CD4-positive, alpha-beta T cell (primary cell): ENCODE measurements at regions not wholly inside any gene's neighbourhood (a gene's known extent, or its start where the extent isn't known, plus 50 kb on each side); places are given as distances from the start of the nearest gene placed in this dataset.

ENCODE experiments used
- ATAC-seq: fragments of 200-7000 bp; cut with Tn5 transposase; one replicate; pipeline ENCODE4 v1.10.0; 2022; ENCODE audit warnings: mild to moderate bottlenecking; ENCODE audit not compliant: poor library complexity
- CTCF ChIA-PET: fragments of 350-600 bp; sonication (Branson Sonifier 250); formaldehyde crosslinking; loops from one replicate; lab custom pipeline; 2021; ENCODE audit warnings: antibody characterized with exemption, inconsistent platforms; lab: Charles Lee
- POLR2A ChIA-PET: fragments of 350-600 bp; sonication (Branson Sonifier 250); formaldehyde crosslinking; loops from one replicate; lab custom pipeline; 2021; ENCODE audit warnings: antibody characterized with exemption, inconsistent platforms; lab: Charles Lee
- DNase-seq, 14 experiments: peaks; one replicate each; pipeline ENCODE4 v3.0.0-alpha.2; 2013 to 2020; ENCODE audit warnings: mixed read lengths in 2 of 14
- H3K27ac ChIP-seq, 2 donors: one replicate each; pipeline versions ENCODE4 v1.5.1 to v1.7.0; 2013; ENCODE audit warnings: low read length in 2 of 2, low read depth in 1 of 2, mild to moderate bottlenecking in 1 of 2
- H3K27me3 ChIP-seq, 2 experiments: 1 replicate in 1 of 2; 2 replicates in 1 of 2; pipeline versions ENCODE4 v1.6.1 to v1.7.0; 2013; ENCODE audit warnings: low read length in 2 of 2, control low read depth in 1 of 2, mild to moderate bottlenecking in 1 of 2, moderate library complexity in 1 of 2; ENCODE audit not compliant: insufficient read depth in 2 of 2, control insufficient read depth in 1 of 2
- H3K36me3 ChIP-seq: one replicate; pipeline ENCODE4 v1.6.1; 2013; ENCODE audit warnings: low read length, control low read depth; ENCODE audit not compliant: insufficient read depth
- H3K4me1 ChIP-seq: one replicate; pipeline ENCODE4 v1.6.1; 2013; ENCODE audit warnings: low read length, control low read depth; ENCODE audit not compliant: insufficient read depth
- H3K4me3 ChIP-seq: one replicate; pipeline ENCODE4 v1.5.1; 2013; ENCODE audit warnings: mild to moderate bottlenecking, low read length, moderate library complexity
- H3K9me3 ChIP-seq, 2 experiments: 1 replicate in 1 of 2; 2 replicates in 1 of 2; pipeline versions ENCODE4 v1.6.1 to v1.7.0; 2013; ENCODE audit warnings: low read length in 2 of 2, mild to moderate bottlenecking in 2 of 2, control low read depth in 1 of 2, moderate library complexity in 1 of 2; ENCODE audit not compliant: control insufficient read depth in 1 of 2, insufficient read depth in 1 of 2
- H3K27ac Mint-ChIP-seq: one replicate; pipeline ENCODE4 v1.8.0; 2020; ENCODE audit warnings: mixed read lengths
- H3K27me3 Mint-ChIP-seq: one replicate; pipeline ENCODE4 v1.8.0; 2021; ENCODE audit warnings: mixed read lengths
- H3K36me3 Mint-ChIP-seq: one replicate; pipeline ENCODE4 v1.8.0; 2021; ENCODE audit warnings: low read depth, mixed read lengths
- H3K4me1 Mint-ChIP-seq: one replicate; pipeline ENCODE4 v1.8.0; 2021; ENCODE audit warnings: low read depth, mixed read lengths
- H3K4me3 Mint-ChIP-seq: one replicate; pipeline ENCODE4 v1.8.0; 2020; ENCODE audit warnings: mild to moderate bottlenecking, mixed read lengths
- H3K9me3 Mint-ChIP-seq: one replicate; pipeline ENCODE4 v1.8.0; 2020; ENCODE audit warnings: mixed read lengths
- intact Hi-C, 2 experiments: fragments of 100-400 bp; cut with DNase I in 1 of 2; cut with micrococcal nuclease in 1 of 2; formaldehyde crosslinking; loops; one replicate each; pipeline versions ENCODE4 v1.15.1 to v1.9.0; 2023 to 2025; cut with DNase I, micrococcal nuclease
- TF ChIP-seq, protein P1 (sequence below): fragments of 200-600 bp; IDR thresholded peaks from one replicate; pipeline ENCODE4 v1.8.0; 2022; ENCODE audit warnings: antibody characterized with exemption, mild to moderate bottlenecking

GRCh38 chr6:164720-165119 lies 127.6 kb upstream of the DUSP22 start:
- CTCF ChIA-PET = no interaction called here
- Mint-ChIP-seq H3K4me3 (no peak overlapping the region), H3K9me3 (no peaks in the 10 kb centered on the region), H3K27me3 (peaks cover 4% of the 10 kb centered on the region), H3K27ac (no peak overlapping the region), H3K4me1 (no peaks in the 10 kb centered on the region), H3K36me3 (no peaks in the 10 kb centered on the region)
- no peak for ATAC-seq
- DNase-seq = no peak
- H3K4me3 ChIP-seq = no peak overlapping the region
- H3K27ac ChIP-seq = no peak overlapping the region
- no peaks in the 10 kb centered on the region for H3K36me3 ChIP-seq
- POLR2A ChIA-PET = no interaction called here
- intact Hi-C loops = no loop called here
- TF ChIP-seq, protein P1, sequence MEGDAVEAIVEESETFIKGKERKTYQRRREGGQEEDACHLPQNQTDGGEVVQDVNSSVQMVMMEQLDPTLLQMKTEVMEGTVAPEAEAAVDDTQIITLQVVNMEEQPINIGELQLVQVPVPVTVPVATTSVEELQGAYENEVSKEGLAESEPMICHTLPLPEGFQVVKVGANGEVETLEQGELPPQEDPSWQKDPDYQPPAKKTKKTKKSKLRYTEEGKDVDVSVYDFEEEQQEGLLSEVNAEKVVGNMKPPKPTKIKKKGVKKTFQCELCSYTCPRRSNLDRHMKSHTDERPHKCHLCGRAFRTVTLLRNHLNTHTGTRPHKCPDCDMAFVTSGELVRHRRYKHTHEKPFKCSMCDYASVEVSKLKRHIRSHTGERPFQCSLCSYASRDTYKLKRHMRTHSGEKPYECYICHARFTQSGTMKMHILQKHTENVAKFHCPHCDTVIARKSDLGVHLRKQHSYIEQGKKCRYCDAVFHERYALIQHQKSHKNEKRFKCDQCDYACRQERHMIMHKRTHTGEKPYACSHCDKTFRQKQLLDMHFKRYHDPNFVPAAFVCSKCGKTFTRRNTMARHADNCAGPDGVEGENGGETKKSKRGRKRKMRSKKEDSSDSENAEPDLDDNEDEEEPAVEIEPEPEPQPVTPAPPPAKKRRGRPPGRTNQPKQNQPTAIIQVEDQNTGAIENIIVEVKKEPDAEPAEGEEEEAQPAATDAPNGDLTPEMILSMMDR = no peak
- no peaks in the 10 kb centered on the region for H3K9me3 ChIP-seq
- no peaks in the 10 kb centered on the region for H3K4me1 ChIP-seq
- H3K27me3 ChIP-seq = peaks cover 0 to 6% of the 10 kb centered on the region in 2 experiments

- CTCF ChIA-PET = no interaction called here
- no peak overlapping the region for H3K4me3 Mint-ChIP-seq
- Histone ChIP-seq H3K4me1 (no peaks in the 10 kb centered on the region), H3K36me3 (no peaks in the 10 kb centered on the region), H3K4me3 (no peak overlapping the region), H3K27ac (no peak overlapping the region), H3K27me3 (peaks cover 0 to 6% of the 10 kb centered on the region in 2 experiments), H3K9me3 (no peaks in the 10 kb centered on the region)
- H3K36me3 Mint-ChIP-seq = no peaks in the 10 kb centered on the region
- TF ChIP-seq, protein P1 = no peak
- POLR2A ChIA-PET = no interaction called here
- ATAC-seq (no peak), DNase-seq (no peak)
- H3K27me3 Mint-ChIP-seq = peaks cover 2% of the 10 kb centered on the region
- intact Hi-C loops = no loop called here
- H3K27ac Mint-ChIP-seq = no peak overlapping the region
- no peaks in the 10 kb centered on the region for H3K9me3 Mint-ChIP-seq
- H3K4me1 Mint-ChIP-seq = no peaks in the 10 kb centered on the region
Measured at GRCh38 chr6:165263-165662, 127.0 kb upstream of the DUSP22 start.

DNA sequence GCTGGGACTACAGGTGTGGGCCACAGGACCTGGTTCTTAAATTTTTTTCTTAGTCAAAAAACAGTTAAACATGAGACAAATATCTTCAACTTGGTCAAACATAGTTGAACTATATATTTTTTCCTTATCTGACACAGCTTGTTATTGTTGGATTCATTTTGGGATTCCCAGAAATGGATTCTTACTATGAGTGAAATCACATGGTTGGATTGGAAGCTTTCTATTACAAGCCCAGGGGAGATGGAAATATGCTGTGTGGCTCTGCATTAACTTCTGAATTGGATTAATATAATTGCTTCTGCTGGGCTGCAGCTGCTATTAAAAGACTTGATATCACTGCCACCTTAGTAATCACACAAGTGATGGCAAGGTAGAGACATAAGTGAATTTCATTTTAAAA lies 126.4 kb upstream of the DUSP22 start:
- Mint-ChIP-seq H3K4me1 (no peaks in the 10 kb centered on the region), H3K9me3 (no peaks in the 10 kb centered on the region), H3K27me3 (peaks cover 3% of the 10 kb centered on the region), H3K27ac (no peak overlapping the region), H3K4me3 (no peak overlapping the region), H3K36me3 (no peaks in the 10 kb centered on the region)
- Histone ChIP-seq H3K36me3 (no peaks in the 10 kb centered on the region), H3K9me3 (no peaks in the 10 kb centered on the region), H3K27ac (no peak overlapping the region), H3K4me1 (no peaks in the 10 kb centered on the region), H3K4me3 (no peak overlapping the region), H3K27me3 (peaks cover 0 to 6% of the 10 kb centered on the region in 2 experiments)
- DNase-seq (no peak), ATAC-seq (no peak)
- POLR2A ChIA-PET = no interaction called here
- TF ChIP-seq, protein P1 = no peak
- intact Hi-C loops = no loop called here
- CTCF ChIA-PET = no interaction called here
